GM20000 (cell line): ENCODE measurements at regions not wholly inside any gene's neighbourhood (a gene's known extent, or its start where the extent isn't known, plus 50 kb on each side); places are given as distances from the start of the nearest gene placed in this dataset.

Experiments used
- DNase-seq: peaks from one replicate; pipeline ENCODE4 v3.0.0; 2012; ENCODE audit warnings: low spot score
- TF ChIP-seq, protein P1 (sequence below): IDR thresholded peaks from 2 replicates; pipeline ENCODE4 v1.5.1; 2012; ENCODE audit warnings: mild to moderate bottlenecking, control low read depth; ENCODE audit errors: extremely low read depth, missing control alignments

DNA sequence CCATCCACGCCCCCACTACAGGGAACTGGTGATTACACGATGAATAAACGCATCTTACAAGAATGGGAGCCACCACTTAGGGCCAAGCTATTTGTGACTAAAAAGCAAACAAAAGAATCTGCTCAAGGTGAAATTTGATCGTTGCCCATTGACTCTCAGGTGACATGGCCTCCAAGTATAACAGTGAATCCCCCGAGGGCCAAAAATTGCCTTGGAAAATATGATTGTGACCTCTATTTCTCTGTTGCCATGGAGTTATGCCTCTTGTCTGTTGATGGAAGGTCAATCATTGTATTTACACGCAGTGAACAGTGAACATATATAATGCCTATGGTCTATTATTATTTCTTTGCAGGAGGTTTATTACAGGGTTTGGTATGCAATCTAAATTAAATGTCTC, 282.3 kb downstream of the KLF6 start:
- TF ChIP-seq, protein P1, sequence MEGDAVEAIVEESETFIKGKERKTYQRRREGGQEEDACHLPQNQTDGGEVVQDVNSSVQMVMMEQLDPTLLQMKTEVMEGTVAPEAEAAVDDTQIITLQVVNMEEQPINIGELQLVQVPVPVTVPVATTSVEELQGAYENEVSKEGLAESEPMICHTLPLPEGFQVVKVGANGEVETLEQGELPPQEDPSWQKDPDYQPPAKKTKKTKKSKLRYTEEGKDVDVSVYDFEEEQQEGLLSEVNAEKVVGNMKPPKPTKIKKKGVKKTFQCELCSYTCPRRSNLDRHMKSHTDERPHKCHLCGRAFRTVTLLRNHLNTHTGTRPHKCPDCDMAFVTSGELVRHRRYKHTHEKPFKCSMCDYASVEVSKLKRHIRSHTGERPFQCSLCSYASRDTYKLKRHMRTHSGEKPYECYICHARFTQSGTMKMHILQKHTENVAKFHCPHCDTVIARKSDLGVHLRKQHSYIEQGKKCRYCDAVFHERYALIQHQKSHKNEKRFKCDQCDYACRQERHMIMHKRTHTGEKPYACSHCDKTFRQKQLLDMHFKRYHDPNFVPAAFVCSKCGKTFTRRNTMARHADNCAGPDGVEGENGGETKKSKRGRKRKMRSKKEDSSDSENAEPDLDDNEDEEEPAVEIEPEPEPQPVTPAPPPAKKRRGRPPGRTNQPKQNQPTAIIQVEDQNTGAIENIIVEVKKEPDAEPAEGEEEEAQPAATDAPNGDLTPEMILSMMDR: no peak
- no peak for DNase-seq

DNA sequence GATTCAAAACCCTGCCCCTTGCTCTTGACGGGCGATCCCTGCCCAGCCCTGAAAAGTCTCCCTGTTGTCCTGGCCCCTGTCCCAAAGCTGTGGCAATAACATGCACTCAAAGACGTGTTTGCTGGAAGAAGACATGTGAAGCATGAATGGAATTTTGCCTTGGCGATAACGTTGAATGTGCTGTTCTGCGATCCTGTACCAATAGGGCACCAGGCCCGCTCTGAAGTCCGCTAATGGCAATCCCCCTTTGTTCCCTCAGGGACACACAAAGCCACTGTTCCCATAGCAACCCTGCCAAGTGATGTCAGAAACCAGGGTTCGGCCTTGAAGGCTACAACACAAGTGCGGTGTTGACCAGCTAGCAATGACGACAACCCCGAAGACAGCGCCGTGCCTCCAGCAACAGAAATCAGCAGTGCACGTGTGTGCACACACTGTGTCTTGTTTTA, 284.6 kb downstream of the KLF6 start:
- DNase-seq: no peak
- TF ChIP-seq, protein P1: no peak

GRCh38 chr10:3499120-3499519, 285.9 kb downstream of the KLF6 start:
- TF ChIP-seq, protein P1: no peak
- no peak for DNase-seq

DNA sequence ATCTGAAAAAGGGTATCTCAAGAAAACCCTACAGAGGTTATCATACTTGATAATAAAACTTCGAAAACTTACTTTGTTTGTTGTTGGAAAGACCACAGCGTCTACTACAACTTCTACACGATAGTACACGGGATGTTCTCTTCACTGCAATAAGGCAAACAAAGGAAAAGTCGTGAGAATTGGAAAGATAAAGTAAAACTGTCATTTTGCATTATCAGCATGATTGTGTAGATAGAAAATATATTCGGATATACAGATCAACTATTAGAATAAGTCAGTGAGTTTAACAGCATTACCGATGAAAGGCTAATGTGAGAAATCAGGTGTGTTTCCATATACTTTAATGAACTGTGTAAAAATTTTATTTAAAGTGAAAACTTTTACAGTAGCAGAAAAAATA, 287.4 kb downstream of the KLF6 start:
- TF ChIP-seq, protein P1: no peak
- no peak for DNase-seq

- no peak for DNase-seq
- TF ChIP-seq, protein P1: no peak
Observed at GRCh38 chr10:3496138-3496537, 288.9 kb downstream of the KLF6 start.

- TF ChIP-seq, protein P1: no peak
Observed at GRCh38 chr10:3495281-3495680, 289.7 kb downstream of the KLF6 start.

GRCh38 chr10:3494838-3495230, 290.2 kb downstream of the KLF6 start:
- DNase-seq: no peak
- TF ChIP-seq, protein P1: no peak

More at GRCh38 chr10:3495281-3495680, 289.7 kb downstream of the KLF6 start:
- DNase-seq: no peak
